K562 (cell line): ENCODE measurements at regions not wholly inside any gene's neighbourhood (a gene's known extent, or its start where the extent isn't known, plus 50 kb on each side); places are given as distances from the start of the nearest gene placed in this dataset.

Experiments
- CREB3L1 ChIP-seq: fragments of 450-650 bp; IDR thresholded peaks from 2 replicates; pipeline ENCODE4 v1.6.1; 2014; ENCODE audit warnings: low read depth, mild to moderate bottlenecking, moderate library complexity, borderline replicate concordance
- HOXB6 ChIP-seq: fragments of 250-450 bp; sonication (Bioruptor Pico); IDR thresholded peaks from 2 replicates; pipeline ENCODE4 v1.5.1; 2022; ENCODE audit warnings: mild to moderate bottlenecking, borderline replicate concordance
- KLF6 ChIP-seq: fragments of 250-450 bp; sonication (Bioruptor Pico); IDR thresholded peaks from 2 replicates; pipeline ENCODE4 v1.4.0; 2020; ENCODE audit warnings: mild to moderate bottlenecking, moderate library complexity, borderline replicate concordance
- LEF1 ChIP-seq: fragments of 450-650 bp; IDR thresholded peaks from 2 replicates; pipeline ENCODE4 v1.6.1; 2016; ENCODE audit warnings: mild to moderate bottlenecking
- POLR3A ChIP-seq: IDR thresholded peaks from 2 replicates; pipeline ENCODE4 v1.6.1; 2011; ENCODE audit warnings: borderline replicate concordance, mild to moderate bottlenecking, moderate library complexity; ENCODE audit not compliant: insufficient read length, insufficient read depth; ENCODE audit errors: extremely low read depth
- PPARD ChIP-seq: fragments of 250-450 bp; sonication (Bioruptor Pico); IDR thresholded peaks from 2 replicates; pipeline ENCODE4 v1.8.0; 2022; ENCODE audit warnings: inconsistent platforms, mild to moderate bottlenecking, moderate library complexity
- PTBP1 ChIP-seq: fragments of 200-400 bp; formaldehyde crosslinking; IDR thresholded peaks from 2 replicates; pipeline ENCODE4 v1.6.1; 2017; ENCODE audit warnings: low read depth, low read length
- RFX7 ChIP-seq: fragments of 250-450 bp; sonication (Bioruptor Pico); IDR thresholded peaks from 2 replicates; pipeline ENCODE4 v1.5.1; 2021; ENCODE audit warnings: mild to moderate bottlenecking
- RNF2 ChIP-seq: sonication (generic); IDR thresholded peaks from 2 replicates; pipeline ENCODE4 v1.6.1; 2016
- SOX6 ChIP-seq: fragments of 450-650 bp; IDR thresholded peaks from 2 replicates; pipeline ENCODE4 v1.6.1; 2014; ENCODE audit warnings: mild to moderate bottlenecking
- ZNF644 ChIP-seq: fragments of 200-800 bp; sonication (Bioruptor generic); IDR thresholded peaks from 2 replicates; pipeline ENCODE4 v1.6.1; 2016; ENCODE audit warnings: low read depth, missing genetic modification characterization, missing compliant biosample characterization
- TF ChIP-seq, protein P1 (sequence below), 2 experiments: IDR thresholded peaks in 1 of 2; conservative IDR thresholded peaks in 1 of 2; 2 replicates each; pipeline ENCODE4 v1.6.1; 2016; ENCODE audit warnings: low read depth in 2 of 2, mild to moderate bottlenecking in 1 of 2, missing compliant biosample characterization in 1 of 2, missing genetic modification characterization in 1 of 2, moderate library complexity in 1 of 2
- TF ChIP-seq, protein P2 (sequence below): fragments of 250-450 bp; sonication (Bioruptor Pico); IDR thresholded peaks from 2 replicates; pipeline ENCODE4 v1.5.0; 2021; ENCODE audit warnings: mild to moderate bottlenecking, borderline replicate concordance
- TF ChIP-seq, protein P3 (sequence below): fragments of 250-450 bp; sonication (Bioruptor Pico); IDR thresholded peaks from 2 replicates; pipeline ENCODE4 v1.5.0; 2020; ENCODE audit warnings: mild to moderate bottlenecking, borderline replicate concordance
- TF ChIP-seq, protein P4 (sequence below): fragments of 450-650 bp; IDR thresholded peaks from 2 replicates; pipeline ENCODE4 v1.6.1; 2016
- TF ChIP-seq, protein P5 (sequence below): sonication (generic); formaldehyde crosslinking; IDR thresholded peaks from 2 replicates; pipeline ENCODE4 v1.5.0; 2020; ENCODE audit warnings: missing genetic modification reagents

- TF ChIP-seq, protein P1, sequence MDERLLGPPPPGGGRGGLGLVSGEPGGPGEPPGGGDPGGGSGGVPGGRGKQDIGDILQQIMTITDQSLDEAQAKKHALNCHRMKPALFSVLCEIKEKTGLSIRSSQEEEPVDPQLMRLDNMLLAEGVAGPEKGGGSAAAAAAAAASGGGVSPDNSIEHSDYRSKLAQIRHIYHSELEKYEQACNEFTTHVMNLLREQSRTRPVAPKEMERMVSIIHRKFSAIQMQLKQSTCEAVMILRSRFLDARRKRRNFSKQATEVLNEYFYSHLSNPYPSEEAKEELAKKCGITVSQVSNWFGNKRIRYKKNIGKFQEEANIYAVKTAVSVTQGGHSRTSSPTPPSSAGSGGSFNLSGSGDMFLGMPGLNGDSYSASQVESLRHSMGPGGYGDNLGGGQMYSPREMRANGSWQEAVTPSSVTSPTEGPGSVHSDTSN (CRISPR knock-in tag; IDR thresholded peaks at IDR 0.05; ENCODE audit: low read depth), result no peak
- TF ChIP-seq, protein P1 (tag; conservative IDR thresholded peaks at IDR 0.05; ENCODE audit: low read depth), result peak; percentile 58
- TF ChIP-seq SOX6 (peak; percentile 57; the same call in 1 of the 2 replicates), PTBP1 (no peak), KLF6 (CRISPR knock-in tag) (no peak), HOXB6 (CRISPR knock-in tag) (no peak), RFX7 (CRISPR knock-in tag) (no peak), ZNF644 (tag) (peak; percentile 70), RNF2 (peak; percentile 72; the same call in 1 of the 2 replicates), CREB3L1 (no peak), PPARD (CRISPR knock-in tag) (no peak), LEF1 (no peak; the same call in 1 of the 2 replicates), POLR3A (no peak)
- TF ChIP-seq, protein P2, sequence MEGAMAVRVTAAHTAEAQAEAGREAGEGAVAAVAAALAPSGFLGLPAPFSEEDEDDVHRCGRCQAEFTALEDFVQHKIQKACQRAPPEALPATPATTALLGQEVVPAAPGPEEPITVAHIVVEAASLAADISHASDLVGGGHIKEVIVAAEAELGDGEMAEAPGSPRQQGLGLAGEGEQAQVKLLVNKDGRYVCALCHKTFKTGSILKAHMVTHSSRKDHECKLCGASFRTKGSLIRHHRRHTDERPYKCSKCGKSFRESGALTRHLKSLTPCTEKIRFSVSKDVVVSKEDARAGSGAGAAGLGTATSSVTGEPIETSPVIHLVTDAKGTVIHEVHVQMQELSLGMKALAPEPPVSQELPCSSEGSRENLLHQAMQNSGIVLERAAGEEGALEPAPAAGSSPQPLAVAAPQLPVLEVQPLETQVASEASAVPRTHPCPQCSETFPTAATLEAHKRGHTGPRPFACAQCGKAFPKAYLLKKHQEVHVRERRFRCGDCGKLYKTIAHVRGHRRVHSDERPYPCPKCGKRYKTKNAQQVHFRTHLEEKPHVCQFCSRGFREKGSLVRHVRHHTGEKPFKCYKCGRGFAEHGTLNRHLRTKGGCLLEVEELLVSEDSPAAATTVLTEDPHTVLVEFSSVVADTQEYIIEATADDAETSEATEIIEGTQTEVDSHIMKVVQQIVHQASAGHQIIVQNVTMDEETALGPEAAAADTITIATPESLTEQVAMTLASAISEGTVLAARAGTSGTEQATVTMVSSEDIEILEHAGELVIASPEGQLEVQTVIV (CRISPR knock-in tag), result no peak
- TF ChIP-seq, protein P3, sequence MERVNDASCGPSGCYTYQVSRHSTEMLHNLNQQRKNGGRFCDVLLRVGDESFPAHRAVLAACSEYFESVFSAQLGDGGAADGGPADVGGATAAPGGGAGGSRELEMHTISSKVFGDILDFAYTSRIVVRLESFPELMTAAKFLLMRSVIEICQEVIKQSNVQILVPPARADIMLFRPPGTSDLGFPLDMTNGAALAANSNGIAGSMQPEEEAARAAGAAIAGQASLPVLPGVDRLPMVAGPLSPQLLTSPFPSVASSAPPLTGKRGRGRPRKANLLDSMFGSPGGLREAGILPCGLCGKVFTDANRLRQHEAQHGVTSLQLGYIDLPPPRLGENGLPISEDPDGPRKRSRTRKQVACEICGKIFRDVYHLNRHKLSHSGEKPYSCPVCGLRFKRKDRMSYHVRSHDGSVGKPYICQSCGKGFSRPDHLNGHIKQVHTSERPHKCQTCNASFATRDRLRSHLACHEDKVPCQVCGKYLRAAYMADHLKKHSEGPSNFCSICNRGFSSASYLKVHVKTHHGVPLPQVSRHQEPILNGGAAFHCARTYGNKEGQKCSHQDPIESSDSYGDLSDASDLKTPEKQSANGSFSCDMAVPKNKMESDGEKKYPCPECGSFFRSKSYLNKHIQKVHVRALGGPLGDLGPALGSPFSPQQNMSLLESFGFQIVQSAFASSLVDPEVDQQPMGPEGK (CRISPR knock-in tag), result 0 out of 2 replicates have a peak, but pooled peaks have one; percentile 19
- TF ChIP-seq, protein P4, sequence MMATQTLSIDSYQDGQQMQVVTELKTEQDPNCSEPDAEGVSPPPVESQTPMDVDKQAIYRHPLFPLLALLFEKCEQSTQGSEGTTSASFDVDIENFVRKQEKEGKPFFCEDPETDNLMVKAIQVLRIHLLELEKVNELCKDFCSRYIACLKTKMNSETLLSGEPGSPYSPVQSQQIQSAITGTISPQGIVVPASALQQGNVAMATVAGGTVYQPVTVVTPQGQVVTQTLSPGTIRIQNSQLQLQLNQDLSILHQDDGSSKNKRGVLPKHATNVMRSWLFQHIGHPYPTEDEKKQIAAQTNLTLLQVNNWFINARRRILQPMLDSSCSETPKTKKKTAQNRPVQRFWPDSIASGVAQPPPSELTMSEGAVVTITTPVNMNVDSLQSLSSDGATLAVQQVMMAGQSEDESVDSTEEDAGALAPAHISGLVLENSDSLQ, result 0 out of 2 replicates have a peak, but pooled peaks have one; percentile 25
- TF ChIP-seq, protein P5, sequence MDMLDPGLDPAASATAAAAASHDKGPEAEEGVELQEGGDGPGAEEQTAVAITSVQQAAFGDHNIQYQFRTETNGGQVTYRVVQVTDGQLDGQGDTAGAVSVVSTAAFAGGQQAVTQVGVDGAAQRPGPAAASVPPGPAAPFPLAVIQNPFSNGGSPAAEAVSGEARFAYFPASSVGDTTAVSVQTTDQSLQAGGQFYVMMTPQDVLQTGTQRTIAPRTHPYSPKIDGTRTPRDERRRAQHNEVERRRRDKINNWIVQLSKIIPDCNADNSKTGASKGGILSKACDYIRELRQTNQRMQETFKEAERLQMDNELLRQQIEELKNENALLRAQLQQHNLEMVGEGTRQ (CRISPR knock-in tag), result no peak
Measured at GRCh38 chr4:186844059-186844681, 120.5 kb upstream of the FAT1 start (continued).
